ENCODE measurements at regions not wholly inside any gene's neighbourhood (a gene's known extent, or its start where the extent isn't known, plus 50 kb on each side); places are given as distances from the start of the nearest gene placed in this dataset.

GRCh38 chr1:29709704-29710280 lies 473.5 kb downstream of the PTPRU start:
- TF ChIP-seq EZH2 (IDR thresholded peaks at IDR 0.05; ENCODE audit: insufficient read depth, low read length) (no peak), CTCF (IDR thresholded peaks at IDR 0.05; ENCODE audit: insufficient read depth, low read depth, low read length) (no peak)
